H9 (cell line): ENCODE measurements at regions not wholly inside any gene's neighbourhood (a gene's known extent, or its start where the extent isn't known, plus 50 kb on each side); places are given as distances from the start of the nearest gene placed in this dataset.

Experiments used
- DNase-seq: peaks from one replicate; pipeline ENCODE4 v3.0.0-alpha.2; 2017
- H2AFZ ChIP-seq: one replicate; pipeline ENCODE4 v1.6.1; 2013; ENCODE audit warnings: mild to moderate bottlenecking, low read length, control low read depth, moderate library complexity
- H2AK5ac ChIP-seq: 2 replicates; pipeline ENCODE4 v1.6.1; 2013; ENCODE audit warnings: low read length, control low read depth, mixed read lengths; ENCODE audit not compliant: insufficient read length
- H2BK120ac ChIP-seq: one replicate; pipeline ENCODE4 v1.6.1; 2013; ENCODE audit warnings: low read depth, mild to moderate bottlenecking, low read length, control low read depth, inconsistent platforms; ENCODE audit not compliant: poor library complexity, severe bottlenecking
- H2BK12ac ChIP-seq: 2 replicates; pipeline ENCODE4 v1.6.1; 2013; ENCODE audit warnings: low read length, control low read depth, mixed read lengths, low read depth; ENCODE audit not compliant: insufficient read length
- H2BK15ac ChIP-seq: 2 replicates; pipeline ENCODE4 v1.6.1; 2013; ENCODE audit warnings: low read depth, low read length, control low read depth
- H2BK20ac ChIP-seq: one replicate; pipeline ENCODE4 v1.6.1; 2013; ENCODE audit warnings: low read depth, mild to moderate bottlenecking, low read length, control low read depth, inconsistent platforms; ENCODE audit not compliant: poor library complexity, severe bottlenecking
- H2BK5ac ChIP-seq: 2 replicates; pipeline ENCODE4 v1.6.1; 2013; ENCODE audit warnings: low read length, control low read depth, mixed read lengths; ENCODE audit not compliant: insufficient read length
- H3K14ac ChIP-seq: 2 replicates; pipeline ENCODE4 v1.6.1; 2013; ENCODE audit warnings: low read length, control low read depth; ENCODE audit not compliant: insufficient read depth
- H3K18ac ChIP-seq: 2 replicates; pipeline ENCODE4 v1.6.1; 2013; ENCODE audit warnings: low read depth, mild to moderate bottlenecking, mixed read lengths, low read length, control low read depth; ENCODE audit not compliant: insufficient read length
- H3K23ac ChIP-seq: 2 replicates; pipeline ENCODE4 v1.6.1; 2013; ENCODE audit warnings: low read length, control low read depth, mixed read lengths, low read depth; ENCODE audit not compliant: insufficient read length
- H3K23me2 ChIP-seq: 2 replicates; pipeline ENCODE4 v1.6.1; 2013; ENCODE audit warnings: low read depth, mild to moderate bottlenecking, mixed read lengths, low read length, control low read depth; ENCODE audit not compliant: insufficient read length, poor library complexity, severe bottlenecking
- H3K27ac ChIP-seq: 2 replicates; pipeline ENCODE4 v1.5.1; 2013; ENCODE audit warnings: low read length, control low read depth, mixed read lengths, low read depth; ENCODE audit not compliant: insufficient read length
- H3K27me3 ChIP-seq: 2 replicates; pipeline ENCODE4 v1.6.1; 2013; ENCODE audit warnings: low read length, control low read depth, inconsistent platforms; ENCODE audit not compliant: insufficient read depth
- H3K4ac ChIP-seq: 2 replicates; pipeline ENCODE4 v1.6.1; 2013; ENCODE audit warnings: low read depth, mild to moderate bottlenecking, control low read depth, inconsistent platforms, low read length, moderate library complexity
- H3K4me1 ChIP-seq: 2 replicates; pipeline ENCODE4 v1.6.1; 2013; ENCODE audit warnings: low read length, control low read depth, inconsistent platforms; ENCODE audit not compliant: insufficient read depth
- H3K4me2 ChIP-seq: 2 replicates; pipeline ENCODE4 v1.6.1; 2013; ENCODE audit warnings: low read length, control low read depth, mixed read lengths; ENCODE audit not compliant: insufficient read length, insufficient read depth
- H3K56ac ChIP-seq: 2 replicates; pipeline ENCODE4 v1.6.1; 2013; ENCODE audit warnings: low read depth, mild to moderate bottlenecking, mixed read lengths, low read length, control low read depth; ENCODE audit not compliant: insufficient read length
- H3K79me1 ChIP-seq: 2 replicates; pipeline ENCODE4 v1.6.1; 2013; ENCODE audit warnings: low read depth, mild to moderate bottlenecking, moderate library complexity, low read length, control low read depth, inconsistent platforms; ENCODE audit not compliant: insufficient read depth, poor library complexity, severe bottlenecking
- H3K79me2 ChIP-seq: 2 replicates; pipeline ENCODE4 v1.6.1; 2013; ENCODE audit warnings: low read length, control low read depth, inconsistent platforms; ENCODE audit not compliant: insufficient read depth
- H3K9ac ChIP-seq: 2 replicates; pipeline ENCODE4 v1.6.1; 2013; ENCODE audit warnings: low read length, control low read depth, mixed read lengths; ENCODE audit not compliant: insufficient read length; ENCODE audit errors: extremely low read depth
- H3K9me3 ChIP-seq: one replicate; pipeline ENCODE4 v1.6.1; 2013; ENCODE audit warnings: low read depth, low read length, inconsistent platforms; ENCODE audit not compliant: control insufficient read depth
- H3T11ph ChIP-seq: one replicate; pipeline ENCODE4 v1.6.1; 2013; ENCODE audit warnings: mild to moderate bottlenecking, low read length, control low read depth, inconsistent platforms
- H4K20me1 ChIP-seq: one replicate; pipeline ENCODE4 v1.6.1; 2013; ENCODE audit not compliant: control insufficient read depth, insufficient read length, insufficient read depth
- H4K5ac ChIP-seq: 2 replicates; pipeline ENCODE4 v1.6.1; 2013; ENCODE audit warnings: low read depth, mild to moderate bottlenecking, mixed read lengths, low read length, control low read depth; ENCODE audit not compliant: insufficient read length
- H4K8ac ChIP-seq: replicated peaks from 2 replicates; pipeline ENCODE4 v1.6.1; 2013; ENCODE audit warnings: low read length, control low read depth, mixed read lengths, low read depth; ENCODE audit not compliant: insufficient read length
- H4K91ac ChIP-seq: 2 replicates; pipeline ENCODE4 v1.6.1; 2013; ENCODE audit warnings: low read depth, mild to moderate bottlenecking, moderate library complexity, mixed read lengths, low read length, control low read depth; ENCODE audit not compliant: insufficient read length
- H3K27ac Mint-ChIP-seq, 3 experiments: 2 replicates in 2 of 3; 3 replicates in 1 of 3; pipeline ENCODE4 v1.8.0; 2020 to 2021; ENCODE audit warnings: mixed read lengths in 3 of 3, mild to moderate bottlenecking in 1 of 3, moderate library complexity in 1 of 3
- H3K27me3 Mint-ChIP-seq: 2 replicates; pipeline ENCODE4 v1.8.0; 2021; ENCODE audit warnings: low read depth, mild to moderate bottlenecking, moderate library complexity, mixed read lengths
- H3K36me3 Mint-ChIP-seq, 3 experiments: 2 replicates in 2 of 3; 3 replicates in 1 of 3; pipeline ENCODE4 v1.8.0; 2020 to 2021; ENCODE audit warnings: low read depth in 3 of 3, mixed read lengths in 3 of 3; ENCODE audit not compliant: insufficient read depth in 1 of 3
- H3K4me1 Mint-ChIP-seq, 2 experiments: 2 replicates each; pipeline ENCODE4 v1.8.0; 2020; ENCODE audit warnings: mixed read lengths in 2 of 2
- H3K4me3 Mint-ChIP-seq, 2 experiments: 2 replicates in 1 of 2; 3 replicates in 1 of 2; pipeline ENCODE4 v1.8.0; 2020 to 2021; ENCODE audit warnings: mild to moderate bottlenecking in 2 of 2, mixed read lengths in 2 of 2, moderate library complexity in 1 of 2
- H3K9me3 Mint-ChIP-seq, 2 experiments: 2 replicates in 1 of 2; 3 replicates in 1 of 2; pipeline ENCODE4 v1.8.0; 2020; ENCODE audit warnings: mild to moderate bottlenecking in 2 of 2, mixed read lengths in 2 of 2, moderate library complexity in 1 of 2
- WGBS: extraction: QIAGEN DNeasy Blood & Tissue Kit; methylation state at CpG from one replicate; pipeline ENCODE4 v1.1.7; 2013; ENCODE audit warnings: missing lambda C conversion rate, low lambda C conversion rate, mixed read lengths; ENCODE audit not compliant: insufficient read length; ENCODE audit errors: extremely low coverage; 5-methylcytosine and 5-hydroxymethylcytosine counted together
- TF ChIP-seq, protein P1 (sequence below): fragments of 200-600 bp; sonication (generic); conservative IDR thresholded peaks from 3 replicates; pipeline ENCODE4 v1.8.0; 2021; ENCODE audit warnings: antibody characterized with exemption, mild to moderate bottlenecking

DNA sequence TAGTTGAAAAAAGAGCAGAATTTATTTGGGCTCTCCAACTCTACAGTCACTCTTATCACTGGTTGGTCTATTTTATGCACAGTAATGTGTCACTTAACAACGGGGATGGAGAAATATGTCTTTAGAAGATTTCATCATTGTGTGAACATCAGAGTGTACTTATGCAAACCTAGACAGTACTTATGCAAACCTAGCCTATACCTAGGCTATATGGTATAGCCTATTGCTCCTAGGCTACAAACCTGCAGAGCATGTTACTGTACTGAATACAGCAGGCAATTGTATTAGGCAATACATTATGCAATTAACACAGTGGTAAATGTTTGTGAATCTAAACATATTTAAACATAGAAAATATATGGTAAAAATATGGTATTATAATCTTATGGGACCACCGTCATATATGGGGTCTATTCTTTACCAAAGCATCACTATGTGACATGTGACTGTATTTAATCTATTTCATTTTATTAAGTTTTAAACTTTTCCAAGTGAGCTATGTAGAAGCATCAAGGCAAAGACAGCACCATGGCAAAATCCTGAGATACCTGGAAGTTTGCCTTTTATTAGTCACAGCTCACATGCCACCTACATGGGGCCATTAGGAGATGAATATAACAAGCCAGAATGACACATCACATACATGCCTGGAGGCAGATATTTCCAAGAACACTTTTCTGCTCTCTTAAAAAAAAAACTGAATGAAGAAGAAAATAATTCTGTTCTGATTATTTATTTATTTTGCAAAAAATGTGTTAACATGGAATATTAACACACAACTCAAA lies 537.4 kb downstream of the TUSC7 start:
- Histone ChIP-seq H3K27me3 (no peaks in the 10 kb centered on the region), H3T11ph (no peak overlapping the region), H4K8ac (no peak overlapping the region), H3K4me2 (no peak overlapping the region), H2AFZ (no peak overlapping the region), H2BK15ac (no peak overlapping the region), H3K79me2 (no peaks in the 10 kb centered on the region), H4K20me1 (no peaks in the 10 kb centered on the region), H3K27ac (no peak overlapping the region), H2BK12ac (no peak overlapping the region), H2BK20ac (no peak overlapping the region), H3K18ac (no peak overlapping the region), H4K91ac (no peak overlapping the region), H3K23me2 (no peaks in the 10 kb centered on the region), H3K9me3 (no peaks in the 10 kb centered on the region), H3K23ac (no peak overlapping the region), H3K4me1 (no peaks in the 10 kb centered on the region; the same call in 1 of the 2 replicates), H3K79me1 (no peaks in the 10 kb centered on the region), H3K4ac (no peak overlapping the region), H2AK5ac (no peak overlapping the region), H3K14ac (no peak overlapping the region), H2BK120ac (no peak overlapping the region), H3K56ac (no peak overlapping the region), H2BK5ac (no peak overlapping the region), H4K5ac (no peak overlapping the region), H3K9ac (no peak overlapping the region)
- no peak overlapping the region; a peak in 1 of 7 replicates for H3K27ac Mint-ChIP-seq
- H3K36me3 Mint-ChIP-seq: no peaks in the 10 kb centered on the region
- no CpG with 5 or more reads among the region's 2 CpGs for WGBS
- no peak overlapping the region for H3K4me3 Mint-ChIP-seq
- H3K4me1 Mint-ChIP-seq: peaks cover 4 to 9% of the 10 kb centered on the region in 2 experiments; a peak in 2 of 4 replicates
- H3K9me3 Mint-ChIP-seq: no peaks in the 10 kb centered on the region
- TF ChIP-seq, protein P1, sequence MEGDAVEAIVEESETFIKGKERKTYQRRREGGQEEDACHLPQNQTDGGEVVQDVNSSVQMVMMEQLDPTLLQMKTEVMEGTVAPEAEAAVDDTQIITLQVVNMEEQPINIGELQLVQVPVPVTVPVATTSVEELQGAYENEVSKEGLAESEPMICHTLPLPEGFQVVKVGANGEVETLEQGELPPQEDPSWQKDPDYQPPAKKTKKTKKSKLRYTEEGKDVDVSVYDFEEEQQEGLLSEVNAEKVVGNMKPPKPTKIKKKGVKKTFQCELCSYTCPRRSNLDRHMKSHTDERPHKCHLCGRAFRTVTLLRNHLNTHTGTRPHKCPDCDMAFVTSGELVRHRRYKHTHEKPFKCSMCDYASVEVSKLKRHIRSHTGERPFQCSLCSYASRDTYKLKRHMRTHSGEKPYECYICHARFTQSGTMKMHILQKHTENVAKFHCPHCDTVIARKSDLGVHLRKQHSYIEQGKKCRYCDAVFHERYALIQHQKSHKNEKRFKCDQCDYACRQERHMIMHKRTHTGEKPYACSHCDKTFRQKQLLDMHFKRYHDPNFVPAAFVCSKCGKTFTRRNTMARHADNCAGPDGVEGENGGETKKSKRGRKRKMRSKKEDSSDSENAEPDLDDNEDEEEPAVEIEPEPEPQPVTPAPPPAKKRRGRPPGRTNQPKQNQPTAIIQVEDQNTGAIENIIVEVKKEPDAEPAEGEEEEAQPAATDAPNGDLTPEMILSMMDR: no peak
- no peaks in the 10 kb centered on the region for H3K27me3 Mint-ChIP-seq
- no peak for DNase-seq
